Neural progenitor cell (in vitro differentiated cells): ENCODE measurements at regions not wholly inside any gene's neighbourhood (a gene's known extent, or its start where the extent isn't known, plus 50 kb on each side); places are given as distances from the start of the nearest gene placed in this dataset.

ENCODE experiments used
- DNase-seq: peaks from one replicate; pipeline ENCODE4 v3.0.0-alpha.2; 2016; ENCODE audit warnings: low spot score
- H2AFZ ChIP-seq: fragments of 200-600 bp; sonication (generic); replicated peaks from 2 replicates; pipeline ENCODE4 v1.6.1; 2016; ENCODE audit warnings: antibody characterized with exemption
- H3F3A ChIP-seq: fragments of 200-600 bp; sonication (generic); 2 replicates; pipeline ENCODE4 v1.6.1; 2016; ENCODE audit warnings: antibody characterized with exemption, low read depth
- H3K27ac ChIP-seq: fragments of 200-600 bp; sonication (generic); 2 replicates; pipeline ENCODE4 v1.5.1; 2016; ENCODE audit warnings: mild to moderate bottlenecking
- H3K27me3 ChIP-seq: fragments of 200-600 bp; sonication (generic); 2 replicates; pipeline ENCODE4 v1.6.1; 2016; ENCODE audit warnings: mild to moderate bottlenecking, moderate library complexity
- H3K36me3 ChIP-seq: fragments of 200-600 bp; sonication (generic); 2 replicates; pipeline ENCODE4 v1.5.1; 2016
- H3K4me1 ChIP-seq: fragments of 200-600 bp; sonication (generic); 2 replicates; pipeline ENCODE4 v1.6.1; 2016; ENCODE audit warnings: mixed run types
- H3K4me2 ChIP-seq: fragments of 200-600 bp; sonication (generic); 2 replicates; pipeline ENCODE4 v1.6.1; 2016
- H3K4me3 ChIP-seq: fragments of 200-600 bp; sonication (generic); 2 replicates; pipeline ENCODE4 v1.5.1; 2016
- H3K79me2 ChIP-seq: fragments of 200-600 bp; sonication (generic); 2 replicates; pipeline ENCODE4 v1.6.1; 2016; ENCODE audit warnings: low read depth
- H3K9ac ChIP-seq: fragments of 200-600 bp; sonication (generic); 2 replicates; pipeline ENCODE4 v1.6.1; 2016
- H3K9me3 ChIP-seq: fragments of 200-600 bp; sonication (generic); 2 replicates; pipeline ENCODE4 v1.5.1; 2016; ENCODE audit warnings: low read depth
- H4K20me1 ChIP-seq: fragments of 200-600 bp; sonication (generic); 2 replicates; pipeline ENCODE4 v1.6.1; 2016; ENCODE audit warnings: low read depth
- H3K27ac Mint-ChIP-seq: 3 replicates; pipeline ENCODE4 v1.8.0; 2021; ENCODE audit warnings: mixed read lengths
- H3K27me3 Mint-ChIP-seq: 2 replicates; pipeline ENCODE4 v1.8.0; 2022; ENCODE audit warnings: low read depth, mild to moderate bottlenecking, inconsistent platforms, moderate library complexity, mixed read lengths; ENCODE audit not compliant: insufficient read depth
- H3K36me3 Mint-ChIP-seq: 3 replicates; pipeline ENCODE4 v1.8.0; 2021; ENCODE audit warnings: mixed read lengths
- H3K4me1 Mint-ChIP-seq: 3 replicates; pipeline ENCODE4 v1.8.0; 2021; ENCODE audit warnings: mixed read lengths
- H3K4me3 Mint-ChIP-seq: 3 replicates; pipeline ENCODE4 v1.8.0; 2021; ENCODE audit warnings: mild to moderate bottlenecking, moderate library complexity, mixed read lengths
- H3K9me3 Mint-ChIP-seq: 3 replicates; pipeline ENCODE4 v1.8.0; 2020; ENCODE audit warnings: mixed read lengths
- CTCF ChIP-seq: fragments of 200-600 bp; sonication (generic); IDR thresholded peaks from 2 replicates; pipeline ENCODE4 v1.5.1; 2017; ENCODE audit warnings: antibody characterized with exemption, mild to moderate bottlenecking
- EZH2 ChIP-seq: fragments of 200-600 bp; sonication (generic); IDR thresholded peaks from 2 replicates; pipeline ENCODE4 v1.6.1; 2017; ENCODE audit warnings: antibody characterized with exemption, mild to moderate bottlenecking, moderate library complexity
- EZH2phosphoT487 ChIP-seq: fragments of 200-600 bp; sonication (generic); IDR thresholded peaks from 2 replicates; pipeline ENCODE4 v1.6.1; 2017; ENCODE audit warnings: antibody characterized with exemption

- no peaks in the 10 kb centered on the region for H3K27me3 ChIP-seq
- H3K27ac ChIP-seq, result no peak overlapping the region
- Mint-ChIP-seq H3K36me3 (no peaks in the 10 kb centered on the region), H3K27me3 (no peaks in the 10 kb centered on the region), H3K4me3 (no peak overlapping the region), H3K4me1 (peaks cover 10% of the 10 kb centered on the region), H3K27ac (no peak overlapping the region), H3K9me3 (peaks cover 5% of the 10 kb centered on the region)
- no peak overlapping the region for H2AFZ ChIP-seq
- no peak overlapping the region for H3K4me3 ChIP-seq
- H3K36me3 ChIP-seq, result no peaks in the 10 kb centered on the region
- TF ChIP-seq EZH2phosphoT487 (no peak), CTCF (no peak), EZH2 (no peak)
- no peak overlapping the region for H3K9ac ChIP-seq
- H3K9me3 ChIP-seq, result no peaks in the 10 kb centered on the region
- no peak for DNase-seq
- no peak overlapping the region for H3K4me2 ChIP-seq
- peaks cover 12% of the 10 kb centered on the region for H3K4me1 ChIP-seq
- no peaks in the 10 kb centered on the region for H3K79me2 ChIP-seq
- H4K20me1 ChIP-seq, result no peaks in the 10 kb centered on the region
- no peaks in the 10 kb centered on the region for H3F3A ChIP-seq
Observed at GRCh38 chr5:97544240-97544639, 361.2 kb upstream of the RIOK2 start.

DNA sequence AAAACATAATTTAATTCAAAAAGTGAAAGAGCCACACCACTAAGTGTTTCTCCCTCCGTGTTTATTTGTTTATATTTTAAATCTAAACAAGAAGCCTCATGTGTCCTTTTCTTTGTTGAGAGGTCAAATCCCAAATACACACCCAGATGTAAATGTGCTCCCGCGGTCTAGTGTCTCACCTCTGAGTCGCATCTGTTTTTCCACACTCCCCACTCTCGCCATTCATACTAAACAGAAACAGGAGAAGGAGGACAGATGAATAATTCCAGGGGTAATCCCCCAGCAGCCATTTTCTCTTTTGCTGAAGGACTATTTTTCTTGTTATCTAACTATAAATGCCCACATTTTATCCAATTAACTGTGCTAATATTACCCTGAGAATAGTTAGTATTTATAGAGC lies 361.6 kb upstream of the RIOK2 start:
- no peak for DNase-seq
- Histone ChIP-seq H3K36me3 (no peaks in the 10 kb centered on the region), H3K27ac (no peak overlapping the region), H3K27me3 (no peaks in the 10 kb centered on the region), H3K4me1 (peaks cover 12% of the 10 kb centered on the region), H2AFZ (peak overlapping the region; percentile 50), H3K79me2 (no peaks in the 10 kb centered on the region), H3K9me3 (no peaks in the 10 kb centered on the region), H3F3A (no peaks in the 10 kb centered on the region), H3K4me3 (no peak overlapping the region), H3K4me2 (no peak overlapping the region), H4K20me1 (no peaks in the 10 kb centered on the region), H3K9ac (no peak overlapping the region)
- Mint-ChIP-seq H3K4me1 (peaks cover 11% of the 10 kb centered on the region), H3K9me3 (peaks cover 3% of the 10 kb centered on the region), H3K36me3 (no peaks in the 10 kb centered on the region), H3K4me3 (no peak overlapping the region), H3K27ac (no peak overlapping the region), H3K27me3 (no peaks in the 10 kb centered on the region)
- TF ChIP-seq EZH2 (no peak), EZH2phosphoT487 (no peak), CTCF (no peak)

DNA sequence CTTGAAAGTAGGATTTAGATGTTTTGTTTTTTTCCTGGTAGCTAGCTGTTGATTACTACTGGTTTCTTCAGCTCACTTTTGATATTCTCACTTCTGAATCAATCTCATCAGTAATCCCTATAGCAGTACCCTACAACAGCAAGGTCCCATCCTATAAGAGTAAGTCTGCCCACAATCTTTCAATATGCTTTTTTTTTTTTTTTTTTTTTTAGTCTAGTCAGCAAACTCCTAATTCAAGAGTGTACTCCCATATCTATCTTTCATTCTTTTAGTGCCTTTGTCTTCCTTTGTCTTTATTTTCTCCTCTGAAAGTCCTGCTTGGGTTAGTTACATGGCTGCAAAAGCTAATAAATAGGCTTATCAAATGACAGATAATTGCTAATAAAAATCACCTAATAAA lies 362.4 kb upstream of the RIOK2 start:
- no peak overlapping the region for H3K27ac ChIP-seq
- Mint-ChIP-seq H3K9me3 (peaks cover 3% of the 10 kb centered on the region), H3K36me3 (no peaks in the 10 kb centered on the region), H3K27me3 (no peaks in the 10 kb centered on the region), H3K4me3 (no peak overlapping the region), H3K4me1 (peaks cover 17% of the 10 kb centered on the region), H3K27ac (no peak overlapping the region)
- no peaks in the 10 kb centered on the region for H4K20me1 ChIP-seq
- H3K79me2 ChIP-seq, result no peaks in the 10 kb centered on the region
- H3F3A ChIP-seq, result no peaks in the 10 kb centered on the region
- no peaks in the 10 kb centered on the region for H3K27me3 ChIP-seq
- TF ChIP-seq CTCF, result no peak
- TF ChIP-seq EZH2phosphoT487, result no peak
- no peak for TF ChIP-seq EZH2
- H3K4me1 ChIP-seq, result peaks cover 15% of the 10 kb centered on the region
- H3K4me3 ChIP-seq, result no peak overlapping the region
- no peaks in the 10 kb centered on the region for H3K36me3 ChIP-seq
- H2AFZ ChIP-seq, result peak overlapping the region; percentile 50
- DNase-seq, result no peak
- no peak overlapping the region for H3K9ac ChIP-seq
- no peaks in the 10 kb centered on the region for H3K9me3 ChIP-seq
- no peak overlapping the region for H3K4me2 ChIP-seq
